GM21515 (cell line): ENCODE measurements at regions not wholly inside any gene's neighbourhood (a gene's known extent, or its start where the extent isn't known, plus 50 kb on each side); places are given as distances from the start of the nearest gene placed in this dataset.
"Not testable (repeated sequence)": the region's sequence is repeated elsewhere in the genome, so short reads cannot be mapped to it uniquely, and the experiment has no call there.

Experiments
- ATAC-seq: cut with Tn5 transposase; IDR thresholded peaks from one replicate; pipeline ENCODE4 v1.9.1; 2021; ENCODE audit not compliant: unreplicated experiment

DNA sequence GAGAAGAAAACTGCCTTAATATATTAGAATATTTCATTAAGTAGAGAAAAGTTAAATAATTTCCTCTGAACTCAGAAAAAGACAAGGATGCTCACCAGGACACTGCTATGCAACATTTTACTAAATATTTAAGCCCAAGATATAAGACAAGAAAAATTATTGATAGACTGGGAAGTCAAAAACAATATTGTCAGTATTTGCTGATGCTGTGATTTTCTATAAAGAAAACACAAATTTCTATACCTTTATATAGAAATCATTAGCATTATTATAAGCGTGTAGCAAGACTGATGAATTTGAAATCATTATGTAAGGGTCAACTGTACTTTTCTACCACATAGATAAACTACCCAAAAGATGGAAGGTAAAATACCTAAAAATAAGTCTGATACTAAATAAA is 451.0 kb downstream of the RNF144A start:
- no peak for ATAC-seq

DNA sequence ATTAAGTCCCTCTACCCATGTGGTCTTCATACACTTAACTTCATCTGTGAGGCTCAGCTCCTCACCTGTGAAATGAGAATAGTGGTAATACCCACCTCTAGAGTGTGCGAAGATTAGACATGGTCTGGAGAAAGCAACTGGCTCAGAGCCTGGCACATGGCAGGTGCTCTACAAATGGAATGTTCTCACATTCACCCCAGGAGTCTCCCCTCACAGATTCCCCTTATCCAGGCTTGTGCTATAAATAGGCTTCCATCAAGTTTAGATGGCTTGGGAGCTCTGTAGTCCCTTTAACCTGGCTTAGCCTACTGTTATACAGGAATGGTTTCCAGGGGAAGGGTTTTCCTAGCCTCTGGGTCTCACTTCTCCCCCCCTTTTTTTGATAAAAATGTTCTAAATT is 455.9 kb downstream of the RNF144A start:
- ATAC-seq: no peak

DNA sequence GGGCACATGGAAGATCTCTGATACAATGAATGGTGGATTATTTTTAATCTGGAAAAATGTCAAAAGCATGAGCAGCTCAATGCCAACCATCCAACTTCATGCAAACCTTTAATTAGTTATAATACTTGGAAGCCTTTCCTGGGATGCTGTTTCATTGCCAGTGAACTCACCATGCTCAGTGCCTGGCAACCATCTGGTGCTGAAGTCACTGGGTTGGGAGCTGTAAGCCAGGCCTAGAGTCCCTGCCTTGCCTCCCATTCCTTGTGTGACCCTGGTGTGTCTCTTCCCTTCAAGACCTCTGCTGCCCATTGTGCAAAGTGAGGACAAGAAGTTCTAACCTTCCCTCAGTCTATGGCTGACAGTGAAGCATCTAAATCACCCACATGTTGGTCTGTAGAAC is 458.7 kb downstream of the RNF144A start:
- ATAC-seq: no peak

DNA sequence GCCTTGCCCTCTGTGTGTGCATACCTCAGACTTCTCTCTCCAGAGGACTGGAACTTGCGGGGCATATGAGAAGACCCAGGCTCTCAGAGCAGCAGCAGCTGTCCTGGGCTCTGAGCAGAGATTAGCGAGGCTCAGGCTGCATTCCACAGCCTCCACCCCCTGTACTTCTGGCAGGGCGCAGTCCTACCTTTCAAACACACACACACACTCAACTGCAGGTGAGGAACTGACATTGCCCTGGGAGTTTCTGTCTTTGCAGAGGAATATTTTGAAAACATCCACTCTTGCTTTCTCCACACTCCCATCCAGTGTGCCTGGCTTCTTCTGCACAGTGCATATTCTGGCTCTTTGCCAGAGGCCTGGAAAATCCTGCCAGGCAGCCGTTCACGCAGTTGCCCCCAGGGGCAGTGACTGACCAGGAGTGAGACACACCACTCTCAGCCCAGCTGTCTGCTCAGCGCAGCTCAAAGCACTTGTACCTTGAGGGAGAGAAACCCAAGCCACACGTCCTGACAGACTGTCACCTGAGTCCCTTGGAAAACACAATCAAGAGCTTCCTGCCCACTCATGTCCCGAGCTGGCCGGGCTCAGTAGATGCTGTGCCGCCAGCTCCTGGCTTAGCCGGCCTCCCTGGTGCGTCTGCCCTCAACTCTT is 460.8 kb downstream of the RNF144A start:
- ATAC-seq: no peak

DNA sequence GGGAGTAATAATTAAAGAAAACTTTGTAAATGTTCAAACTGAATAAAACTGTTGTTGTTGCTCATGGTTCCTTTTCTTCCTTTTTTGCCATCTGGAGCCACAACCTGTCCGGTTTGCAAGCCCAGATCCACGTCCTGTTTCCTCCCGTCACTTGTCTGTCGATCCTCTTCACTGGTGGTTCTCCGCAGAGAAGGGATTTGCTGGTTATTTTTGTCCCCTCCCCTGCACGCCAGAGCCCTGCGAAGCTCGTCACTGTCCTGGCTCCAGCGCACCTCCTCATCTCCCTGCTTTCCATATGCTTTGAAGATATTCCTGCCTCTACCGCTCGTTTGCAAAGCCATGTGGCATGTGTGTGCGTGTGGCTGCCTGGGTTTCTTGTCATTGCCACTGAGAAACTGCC is 461.4 kb downstream of the RNF144A start:
- ATAC-seq: no peak

DNA sequence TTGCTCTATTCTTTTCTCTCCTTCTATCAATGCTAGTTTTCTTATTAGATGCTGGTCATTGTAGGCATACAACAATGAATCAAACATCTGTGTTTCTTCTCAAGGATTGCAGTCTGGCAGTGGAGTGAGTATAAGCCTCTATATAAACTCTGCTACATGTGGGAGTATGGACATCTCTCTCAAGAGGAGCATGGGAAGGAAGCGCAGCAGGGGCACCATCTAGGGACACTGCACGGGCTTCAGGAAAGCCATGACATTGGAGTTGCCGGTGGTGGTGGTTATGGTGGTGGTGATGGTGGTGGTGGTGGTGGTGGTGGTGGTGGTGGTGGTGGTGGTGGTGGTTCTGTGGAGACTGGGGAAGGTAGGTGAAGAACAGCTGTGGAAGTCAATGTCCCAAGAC is 462.6 kb downstream of the RNF144A start:
- ATAC-seq: no peak

DNA sequence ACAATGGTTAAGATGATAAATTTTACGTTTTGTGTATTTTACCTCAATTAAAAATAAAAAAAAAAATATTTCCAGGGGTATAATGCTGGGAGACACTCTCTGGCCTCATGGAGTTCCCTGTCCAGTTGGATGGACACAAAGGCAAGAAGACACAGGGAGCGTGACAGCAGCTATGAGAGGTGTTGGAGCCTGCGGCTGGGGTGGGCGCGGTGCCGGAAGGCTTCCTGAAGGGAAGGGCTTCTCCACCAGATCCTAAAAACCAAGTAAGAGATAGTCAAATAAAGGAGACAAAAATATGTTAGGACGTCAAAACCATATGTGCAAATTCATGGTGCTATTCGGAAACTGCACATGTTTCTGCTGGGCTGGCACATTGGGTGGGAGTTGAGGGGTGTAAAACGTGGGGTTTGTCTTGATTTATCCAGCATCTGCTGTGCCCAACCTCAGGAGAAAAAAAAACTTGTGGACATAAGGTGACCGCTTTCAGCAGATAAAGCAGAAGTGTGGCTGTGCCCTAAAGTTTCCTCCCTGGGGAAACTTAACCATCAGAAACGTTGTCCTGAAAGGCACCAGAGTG is 467.6 kb downstream of the RNF144A start:
- no peak for ATAC-seq

DNA sequence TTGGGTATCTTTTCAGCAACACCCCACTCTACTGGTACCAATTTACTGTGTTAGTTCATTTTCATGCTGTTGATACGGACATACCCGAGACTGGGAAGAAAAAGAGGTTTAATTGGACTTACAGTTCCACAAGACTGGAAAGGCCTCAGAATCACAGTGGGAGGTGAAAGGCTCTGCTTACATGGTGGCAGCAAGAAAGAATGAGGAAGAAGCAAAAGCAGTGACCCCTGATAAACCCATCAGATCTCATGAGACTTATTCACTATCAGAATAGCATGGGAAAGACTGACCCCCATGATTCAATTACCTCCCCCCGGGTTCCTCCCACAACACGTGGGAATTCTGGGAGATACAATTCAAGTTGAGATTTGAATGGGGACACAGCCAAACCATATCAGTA is 473.1 kb downstream of the RNF144A start:
- not testable (repeated sequence) for ATAC-seq

DNA sequence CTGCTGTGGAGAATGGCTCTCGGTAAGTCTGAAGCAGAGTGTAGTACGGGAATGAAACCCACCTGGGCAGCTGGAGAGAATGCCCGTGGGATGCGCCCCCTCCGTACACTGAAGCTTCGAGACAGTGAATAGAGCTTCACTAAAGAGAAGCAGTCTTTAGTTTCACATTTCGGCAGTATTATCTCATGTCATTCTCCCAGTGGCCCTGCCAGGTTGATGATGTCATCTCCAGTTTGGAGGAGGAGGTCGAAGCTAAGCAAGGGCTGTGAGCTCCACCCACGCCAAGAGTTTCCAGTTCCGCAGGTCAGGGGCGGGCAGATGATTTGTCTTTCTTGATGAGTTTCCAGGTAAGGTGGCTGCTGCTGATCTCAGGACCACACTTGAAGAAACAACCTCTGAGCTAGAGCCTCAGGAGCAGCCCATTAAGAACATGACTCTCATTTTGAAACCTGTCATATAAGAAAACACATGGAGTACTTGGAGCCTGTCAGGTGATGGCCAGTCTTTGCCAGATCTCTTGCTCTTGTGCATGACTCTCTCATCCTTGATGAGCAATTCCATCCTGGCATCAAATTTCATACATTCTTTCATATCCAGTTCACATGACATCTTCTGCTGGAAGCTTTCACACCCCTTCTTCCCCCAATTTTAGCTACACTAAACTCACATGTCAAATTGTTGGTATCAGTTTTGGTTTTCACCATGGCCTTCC is 475.0 kb downstream of the RNF144A start:
- ATAC-seq: no peak

DNA sequence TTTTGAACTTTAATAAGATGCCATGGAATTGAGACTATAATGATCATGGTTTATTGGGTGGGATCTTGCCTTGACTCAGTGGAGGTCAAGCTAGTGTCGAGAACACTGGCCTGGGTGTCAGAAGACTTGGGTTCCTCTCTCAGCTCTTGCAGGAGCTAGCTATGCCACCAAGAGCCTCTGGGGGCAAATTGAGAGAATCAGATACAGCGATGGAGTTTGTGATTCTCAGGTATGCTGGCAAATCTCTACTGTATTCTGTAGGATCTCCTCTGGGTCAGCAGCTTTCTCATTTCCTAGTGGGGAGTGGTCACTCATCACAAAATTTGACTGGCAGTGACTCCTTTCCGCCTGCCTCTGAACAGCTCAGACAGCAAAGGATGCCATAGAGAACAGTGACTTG is 477.0 kb downstream of the RNF144A start:
- ATAC-seq: no peak

DNA sequence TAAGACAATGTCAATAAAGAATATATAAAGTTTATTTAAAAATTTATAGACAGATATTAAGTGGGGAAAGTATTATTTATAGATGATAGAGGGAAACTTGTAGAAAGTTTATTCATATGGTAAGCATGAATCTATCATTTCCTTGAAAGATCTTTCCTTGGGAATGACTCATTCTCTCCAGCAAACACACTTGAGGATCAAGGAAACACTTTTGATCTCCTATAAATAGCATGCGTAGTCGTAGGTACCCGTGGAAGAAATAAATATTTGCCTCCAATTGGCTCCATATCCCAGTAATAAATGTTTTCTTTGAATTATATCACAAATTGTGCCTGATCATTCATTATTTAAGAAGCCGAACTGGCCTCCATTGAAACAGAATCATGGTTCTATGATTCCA is 483.4 kb downstream of the RNF144A start:
- ATAC-seq: no peak

DNA sequence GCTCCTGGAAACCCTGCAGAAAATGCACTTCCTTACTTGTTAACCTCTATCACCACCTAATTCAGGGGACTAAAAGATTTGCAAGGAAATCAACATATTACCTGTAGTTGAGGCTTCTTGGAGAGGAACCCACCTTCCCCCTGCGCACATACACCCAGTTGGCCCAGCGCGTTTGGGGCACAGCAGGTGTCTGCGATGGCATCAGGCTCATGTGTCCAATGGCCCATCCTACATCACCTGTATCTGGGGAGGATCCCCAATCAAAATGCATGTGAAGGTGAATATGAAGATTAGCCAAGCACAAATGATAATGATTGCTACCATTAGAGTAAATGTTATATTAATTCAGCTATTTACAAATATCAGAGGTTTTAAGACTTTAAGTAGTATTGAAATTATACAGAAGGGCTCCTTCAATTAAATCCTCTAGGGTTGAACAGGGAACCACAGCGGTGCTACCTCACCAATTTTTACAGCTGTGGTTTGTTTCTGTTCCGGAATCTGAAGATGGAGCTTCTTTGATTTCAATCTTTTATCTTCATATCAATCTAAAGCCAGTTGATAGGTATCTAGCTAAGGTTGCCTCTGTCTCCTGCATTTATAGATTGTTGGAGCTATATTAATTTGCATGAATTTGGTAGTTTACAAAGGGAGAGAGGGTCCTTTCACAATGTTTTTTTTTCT is 486.0 kb downstream of the RNF144A start:
- ATAC-seq: no peak

DNA sequence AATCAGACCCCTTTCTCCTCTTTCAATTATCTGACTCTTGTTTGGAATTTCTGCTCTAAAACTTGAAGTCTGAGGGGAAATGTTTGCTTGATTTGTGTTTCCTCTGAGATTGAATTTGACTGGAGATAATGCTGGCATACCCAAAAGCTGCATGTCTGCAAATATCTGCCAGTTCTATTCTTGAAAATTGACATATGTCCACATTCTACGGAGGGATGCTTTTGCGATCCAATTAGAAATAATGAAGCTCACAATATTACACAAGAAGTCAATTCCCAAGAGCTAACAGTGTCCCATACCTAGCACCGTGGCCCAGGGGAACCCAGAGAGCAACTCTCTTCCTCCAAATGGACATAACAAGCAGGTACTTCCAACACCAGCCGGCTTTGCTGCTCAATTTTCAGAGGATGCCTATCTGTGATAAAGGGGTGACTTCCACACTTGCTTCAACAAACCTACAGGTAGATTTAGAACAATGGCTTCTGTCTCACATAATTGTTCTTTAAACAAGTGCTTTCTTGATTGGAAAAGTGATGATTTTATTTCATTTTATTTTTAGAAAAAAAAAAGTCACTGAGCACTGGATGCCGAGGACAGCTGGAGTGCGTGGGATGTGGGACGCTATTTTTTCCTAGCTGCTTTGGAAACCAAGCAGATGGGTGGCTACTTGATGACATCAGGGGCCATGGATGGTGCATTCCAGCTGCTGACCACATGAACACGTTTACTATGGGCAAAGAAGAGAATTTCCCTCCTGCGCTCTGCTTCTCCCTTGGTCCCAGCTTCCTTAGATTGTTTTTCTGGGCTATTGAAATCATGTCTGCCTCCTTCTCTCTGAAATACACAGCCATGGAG is 488.9 kb downstream of the RNF144A start:
- no peak for ATAC-seq

DNA sequence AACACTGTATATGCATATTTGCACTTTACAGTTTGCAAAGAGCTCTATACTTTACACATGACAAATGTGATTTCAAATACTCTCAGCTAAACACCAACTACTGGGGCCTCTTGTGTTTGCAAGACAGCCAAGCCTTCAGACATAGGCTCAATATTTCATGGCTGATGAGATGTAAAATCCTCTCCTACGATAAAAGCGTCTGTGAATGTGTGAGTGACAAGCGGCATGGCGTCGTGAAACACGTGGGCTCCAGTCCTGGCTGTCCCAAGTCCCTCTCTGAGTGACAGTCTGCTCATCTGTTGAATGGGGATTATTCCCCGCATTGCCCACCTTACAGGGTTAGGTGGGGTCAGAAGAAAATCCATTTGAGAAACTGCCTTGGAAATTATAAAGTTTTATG is 489.8 kb downstream of the RNF144A start:
- no peak for ATAC-seq

DNA sequence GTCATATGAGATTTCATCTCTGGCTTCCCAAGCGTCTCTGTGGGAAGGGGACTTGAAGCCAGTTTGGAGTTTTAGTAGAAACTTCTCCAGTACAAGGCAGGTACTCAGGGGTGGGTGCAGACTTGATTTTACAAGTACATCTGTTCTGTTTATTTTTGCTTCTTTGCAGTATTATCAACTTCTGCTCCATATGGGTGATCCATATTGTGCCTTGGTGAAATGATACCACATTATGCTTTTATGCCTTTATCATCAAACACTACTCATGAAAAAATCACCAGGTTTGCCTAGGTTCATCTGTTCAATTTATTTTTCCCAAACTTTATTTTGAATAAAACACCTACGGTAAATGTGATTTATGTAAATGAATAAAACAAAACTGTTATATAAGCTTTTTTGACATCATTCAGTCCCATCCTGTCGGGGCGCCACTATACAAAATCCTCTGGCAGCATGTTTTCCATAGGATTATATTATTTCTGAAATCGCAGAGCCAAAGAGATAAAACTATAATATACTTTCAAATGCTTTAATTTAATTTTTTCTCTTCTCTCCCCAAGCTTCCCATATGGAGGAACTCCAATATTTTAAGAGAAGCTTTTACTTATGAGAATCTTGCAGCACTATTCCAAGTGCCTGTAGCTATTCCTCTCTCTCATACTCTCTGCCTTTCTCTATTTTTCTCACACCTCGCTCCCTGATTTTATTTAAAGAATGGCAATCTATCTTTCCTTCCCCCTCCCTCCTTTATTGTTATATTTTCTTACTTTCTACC is 490.9 kb downstream of the RNF144A start:
- no peak for ATAC-seq

DNA sequence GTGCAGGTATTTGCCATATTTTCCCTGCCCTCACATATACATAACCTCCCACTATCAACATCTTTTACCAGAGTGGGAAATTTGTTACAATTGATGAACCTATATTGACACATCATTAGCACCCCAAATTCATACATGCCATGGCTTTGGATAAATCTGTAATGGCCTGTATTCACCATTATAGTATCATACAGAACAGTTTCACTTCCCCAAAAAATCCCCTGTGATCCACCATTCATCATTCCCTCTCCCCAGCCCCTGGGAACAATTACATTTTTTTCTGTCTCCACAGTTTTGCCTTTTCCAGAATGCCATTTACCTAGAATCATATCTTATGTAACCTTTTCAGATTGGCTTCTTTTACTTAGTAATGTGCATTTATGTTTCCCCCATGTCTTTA is 494.5 kb downstream of the RNF144A start:
- ATAC-seq: no peak

DNA sequence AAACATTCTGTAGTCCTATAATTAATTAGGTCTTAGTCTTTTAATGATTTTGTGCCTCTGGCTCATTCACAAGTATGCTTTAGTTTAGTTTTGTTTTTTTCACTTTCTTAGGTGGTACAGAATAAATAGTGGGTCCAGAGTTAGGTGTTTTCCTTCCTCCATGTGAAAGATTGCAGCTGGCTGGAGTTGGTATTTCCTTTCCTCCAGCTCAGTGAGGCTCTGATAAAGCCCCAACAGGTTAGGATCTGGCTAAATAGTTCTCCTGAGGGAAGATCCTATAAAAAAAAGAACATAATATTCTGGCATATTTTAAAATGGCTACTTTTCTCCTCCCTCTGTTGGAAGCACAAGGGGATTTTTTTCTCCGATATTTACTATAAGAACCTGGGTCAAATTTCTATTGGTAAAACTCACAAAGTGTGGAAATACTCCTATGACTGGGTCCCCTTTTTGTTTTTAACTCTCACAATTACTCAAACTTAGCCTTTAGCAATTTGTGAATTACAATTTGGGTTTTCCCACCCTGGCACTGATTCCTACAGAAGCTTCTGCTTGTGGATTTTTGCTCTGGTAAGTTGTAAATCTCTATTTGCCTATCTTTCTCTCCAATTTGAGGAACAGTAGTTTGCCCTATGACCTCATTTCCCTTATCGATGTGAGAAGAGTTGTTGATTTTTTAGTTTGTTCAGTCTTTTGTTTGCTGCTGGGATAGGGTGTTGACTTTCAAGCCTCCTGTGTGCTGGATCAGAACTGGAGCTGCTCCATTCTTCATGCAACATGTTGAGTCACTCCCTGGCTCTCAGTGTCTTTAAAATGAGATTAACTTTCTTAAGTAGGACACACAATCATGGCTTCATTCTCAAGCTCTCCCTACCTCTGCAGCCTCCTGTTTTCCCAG is 500.9 kb downstream of the RNF144A start:
- no peak for ATAC-seq

DNA sequence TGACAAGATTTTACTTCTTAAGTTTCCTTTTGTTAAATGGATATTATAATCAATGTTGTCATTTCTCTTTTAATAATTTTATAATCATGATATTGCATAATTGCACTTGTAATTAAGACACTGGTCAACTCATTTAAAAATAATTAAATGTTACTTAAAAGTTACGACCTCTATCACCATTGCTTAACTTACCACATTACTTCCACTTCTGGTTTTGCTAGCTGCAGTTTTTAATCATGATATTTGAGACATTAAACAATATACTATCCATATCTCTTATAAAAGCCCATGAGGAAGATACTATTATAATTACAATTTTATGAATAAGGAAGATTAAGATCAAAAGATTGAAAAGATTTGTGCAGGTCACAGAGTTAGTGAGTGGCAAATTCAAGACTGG is 502.0 kb downstream of the RNF144A start:
- no peak for ATAC-seq

DNA sequence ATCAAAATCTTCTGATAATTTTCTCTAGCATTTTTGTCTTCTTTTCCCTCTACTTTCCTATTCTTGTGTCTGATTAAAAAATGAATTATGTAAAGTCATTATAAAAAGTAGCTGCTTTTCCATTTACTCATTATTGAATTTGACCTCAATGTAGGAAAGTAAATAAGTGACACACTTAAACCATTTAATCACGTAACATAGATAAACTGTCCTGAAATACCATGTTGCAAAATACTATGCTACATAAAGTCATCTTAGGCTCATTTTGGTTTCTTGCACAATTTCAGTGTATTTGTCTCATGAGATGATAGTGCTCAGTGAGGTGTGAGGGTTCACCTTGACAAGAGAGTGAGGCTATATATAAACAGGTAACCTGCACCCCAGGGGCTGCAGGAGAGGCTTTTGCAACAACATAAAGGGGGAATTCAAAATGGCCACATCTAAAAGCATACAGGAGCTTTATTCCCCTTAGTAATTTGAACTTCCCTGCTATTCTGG is 502.7 kb downstream of the RNF144A start:
- ATAC-seq: no peak
